Hepatocyte (in vitro differentiated cells): ENCODE measurements at regions not wholly inside any gene's neighbourhood (a gene's known extent, or its start where the extent isn't known, plus 50 kb on each side); places are given as distances from the start of the nearest gene placed in this dataset.

Source experiments
- CTCF ChIP-seq: fragments of 200-600 bp; sonication (generic); IDR thresholded peaks from 2 replicates; pipeline ENCODE4 v1.5.1; 2016; ENCODE audit warnings: antibody characterized with exemption, mild to moderate bottlenecking; ENCODE audit not compliant: poor library complexity
- EZH2 ChIP-seq: fragments of 200-600 bp; sonication (generic); IDR thresholded peaks from 2 replicates; pipeline ENCODE4 v1.6.1; 2016; ENCODE audit warnings: antibody characterized with exemption, mild to moderate bottlenecking, borderline replicate concordance

- TF ChIP-seq CTCF: no peak
- no peak for TF ChIP-seq EZH2
These were observed 64.2 kb upstream of the SVIL start for GRCh38 chr10:29698773-29699490.
